HG03103 (cell line): ENCODE measurements at regions not wholly inside any gene's neighbourhood (a gene's known extent, or its start where the extent isn't known, plus 50 kb on each side); places are given as distances from the start of the nearest gene placed in this dataset.
"Not testable (repeated sequence)": the region's sequence is repeated elsewhere in the genome, so short reads cannot be mapped to it uniquely, and the experiment has no call there.

Source experiments
- ATAC-seq: cut with Tn5 transposase; IDR thresholded peaks from one replicate; pipeline ENCODE4 v1.9.1; 2021; ENCODE audit warnings: low read depth; ENCODE audit not compliant: unreplicated experiment

GRCh38 chr12:58405363-58405762 lies 464.0 kb downstream of the ATP23 start:
- ATAC-seq = no peak

GRCh38 chr12:58408516-58408915 lies 467.1 kb downstream of the ATP23 start:
- ATAC-seq = no peak

- no peak for ATAC-seq
Observed at GRCh38 chr12:58412461-58413060, 471.2 kb downstream of the ATP23 start.

- ATAC-seq = no peak
Observed at GRCh38 chr12:58413794-58414193, 472.4 kb downstream of the ATP23 start.

GRCh38 chr12:58414398-58414871 lies 473.1 kb downstream of the ATP23 start:
- no peak for ATAC-seq

GRCh38 chr12:58415716-58416115 lies 474.3 kb downstream of the ATP23 start:
- no peak for ATAC-seq

GRCh38 chr12:58416236-58416635 lies 474.9 kb downstream of the ATP23 start:
- no peak for ATAC-seq

- ATAC-seq = no peak
Observed at GRCh38 chr12:58419196-58419760, 477.9 kb downstream of the ATP23 start.

GRCh38 chr12:58419905-58420304 lies 478.5 kb downstream of the ATP23 start:
- no peak for ATAC-seq

GRCh38 chr12:58420503-58420902 lies 479.1 kb downstream of the ATP23 start:
- no peak for ATAC-seq

- ATAC-seq = no peak
Observed at GRCh38 chr12:58421990-58422389, 480.6 kb downstream of the ATP23 start.

GRCh38 chr12:58424735-58425392 lies 483.5 kb downstream of the ATP23 start:
- peak; percentile 30 for ATAC-seq

- peak; percentile 85 for ATAC-seq
Observed at GRCh38 chr12:58425481-58426392, 484.4 kb downstream of the ATP23 start.

- not testable (repeated sequence) for ATAC-seq
Observed at GRCh38 chr12:58426437-58426836, 485.1 kb downstream of the ATP23 start.

- ATAC-seq = no peak
Observed at GRCh38 chr12:58433959-58434358, 486.3 kb downstream of the LRIG3 start.

- ATAC-seq = no peak
Observed at GRCh38 chr12:58434726-58435125, 485.6 kb downstream of the LRIG3 start.

GRCh38 chr12:58435647-58436046 lies 484.7 kb downstream of the LRIG3 start:
- ATAC-seq = no peak

- ATAC-seq = no peak
Observed at GRCh38 chr12:58441483-58441882, 478.8 kb downstream of the LRIG3 start.

- ATAC-seq = peak; percentile 92
Observed at GRCh38 chr12:58443273-58443980, 476.9 kb downstream of the LRIG3 start.

- no peak for ATAC-seq
Observed at GRCh38 chr12:58443981-58444371, 476.3 kb downstream of the LRIG3 start.
